Peyer's patch (tissue), 4 donors: ENCODE measurements at regions not wholly inside any gene's neighbourhood (a gene's known extent, or its start where the extent isn't known, plus 50 kb on each side); places are given as distances from the start of the nearest gene placed in this dataset.

Experiments used
- CTCF ChIP-seq, 6 experiments: fragments of 450-650 bp in 4 of 6; fragments of 200-600 bp in 2 of 6; sonication (generic) in 1 of 6; IDR thresholded peaks; one replicate each; pipeline ENCODE4 v1.5.1; 2017 to 2019; ENCODE audit warnings: antibody characterized with exemption in 6 of 6, mild to moderate bottlenecking in 3 of 6, moderate library complexity in 1 of 6
- POLR2A ChIP-seq, 2 donors: fragments of 450-650 bp; IDR thresholded peaks; one replicate each; pipeline ENCODE4 v1.5.1; 2017; ENCODE audit warnings: antibody characterized with exemption in 2 of 2, mild to moderate bottlenecking in 2 of 2, moderate library complexity in 2 of 2

GRCh38 chr5:99878830-99879229 is 656.3 kb upstream of the FAM174A start:
- TF ChIP-seq CTCF (IDR thresholded peaks at IDR 0.05): no peak
- TF ChIP-seq POLR2A (IDR thresholded peaks at IDR 0.05): no peak
